ENCODE measurements at regions not wholly inside any gene's neighbourhood (a gene's known extent, or its start where the extent isn't known, plus 50 kb on each side); places are given as distances from the start of the nearest gene placed in this dataset.

DNA sequence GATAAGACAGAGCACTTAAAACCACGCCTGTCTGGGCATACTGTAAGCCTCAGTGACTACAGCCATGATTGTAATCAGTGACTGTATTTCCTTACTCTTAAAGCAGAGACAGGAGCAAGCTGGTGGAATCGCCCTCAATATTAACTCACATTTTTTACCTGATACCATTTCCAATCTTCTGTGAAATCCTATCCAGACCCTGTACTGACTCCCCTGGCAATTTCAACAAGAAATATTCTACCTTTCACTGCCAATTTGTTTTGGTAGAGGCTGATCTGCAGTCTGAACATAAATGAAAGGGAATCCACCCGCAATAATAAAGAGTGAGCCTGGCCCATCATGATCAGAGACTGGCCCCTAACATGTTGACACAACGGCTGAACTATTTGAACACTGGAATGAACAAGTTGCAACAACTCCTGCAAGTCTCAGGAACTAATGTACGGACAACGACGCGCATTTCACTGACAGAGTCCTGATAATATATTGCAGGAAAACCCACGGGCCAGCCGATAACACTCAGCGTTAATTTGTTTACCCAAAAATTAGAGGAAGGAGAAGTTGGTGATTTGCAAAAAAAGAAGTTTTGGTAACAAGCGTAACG, 195.5 kb upstream of the BTG1 start:
- DNase-seq = no peak

DNA sequence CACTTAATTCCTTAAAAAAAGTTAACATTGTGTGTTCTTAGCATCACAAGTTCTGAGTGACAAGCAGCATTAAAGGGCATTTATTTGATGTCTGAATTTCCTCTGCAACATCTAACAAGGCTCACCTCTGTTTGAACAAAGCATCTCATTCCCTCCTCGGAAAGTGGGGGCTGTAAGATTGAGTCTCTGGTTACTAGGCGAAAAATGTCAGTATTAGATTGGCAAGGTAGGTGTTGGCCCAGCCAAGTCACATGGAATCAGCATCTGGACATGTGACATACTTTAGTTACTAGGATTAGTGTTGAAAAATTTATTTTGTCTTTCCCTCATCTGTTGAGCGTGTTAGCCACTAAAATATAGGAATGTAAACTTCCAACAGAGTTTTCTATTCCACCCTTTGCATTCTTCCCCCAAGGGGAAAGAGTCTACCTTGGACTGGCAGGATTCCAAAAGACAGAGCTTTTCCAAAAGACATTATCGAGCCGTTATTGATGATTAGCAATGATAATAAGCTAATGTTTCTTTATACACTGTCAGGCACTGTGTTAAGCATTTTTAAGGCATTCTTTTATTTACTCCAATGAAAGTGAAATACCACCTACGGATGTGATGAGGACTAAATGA, 194.9 kb upstream of the BTG1 start:
- no peak for DNase-seq

DNA sequence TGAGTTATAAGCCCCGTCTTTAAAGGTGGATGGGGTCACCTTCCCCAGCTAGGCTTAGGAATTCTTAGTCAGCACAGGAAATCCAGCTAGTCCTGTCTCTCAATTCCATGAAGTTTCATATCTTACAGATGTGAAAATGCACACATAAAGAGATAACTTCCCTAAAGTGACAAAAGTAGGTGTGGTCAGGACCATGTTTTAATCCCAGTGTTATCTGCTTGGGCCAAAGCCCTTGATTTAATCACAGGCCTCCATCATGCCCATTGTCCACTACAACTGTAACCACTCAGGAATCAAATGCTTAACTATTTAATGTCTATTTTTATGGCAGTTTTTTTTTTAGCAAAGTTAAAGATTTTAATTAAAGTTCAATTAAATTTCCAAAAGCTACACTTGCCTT, 194.4 kb upstream of the BTG1 start:
- DNase-seq = no peak

DNA sequence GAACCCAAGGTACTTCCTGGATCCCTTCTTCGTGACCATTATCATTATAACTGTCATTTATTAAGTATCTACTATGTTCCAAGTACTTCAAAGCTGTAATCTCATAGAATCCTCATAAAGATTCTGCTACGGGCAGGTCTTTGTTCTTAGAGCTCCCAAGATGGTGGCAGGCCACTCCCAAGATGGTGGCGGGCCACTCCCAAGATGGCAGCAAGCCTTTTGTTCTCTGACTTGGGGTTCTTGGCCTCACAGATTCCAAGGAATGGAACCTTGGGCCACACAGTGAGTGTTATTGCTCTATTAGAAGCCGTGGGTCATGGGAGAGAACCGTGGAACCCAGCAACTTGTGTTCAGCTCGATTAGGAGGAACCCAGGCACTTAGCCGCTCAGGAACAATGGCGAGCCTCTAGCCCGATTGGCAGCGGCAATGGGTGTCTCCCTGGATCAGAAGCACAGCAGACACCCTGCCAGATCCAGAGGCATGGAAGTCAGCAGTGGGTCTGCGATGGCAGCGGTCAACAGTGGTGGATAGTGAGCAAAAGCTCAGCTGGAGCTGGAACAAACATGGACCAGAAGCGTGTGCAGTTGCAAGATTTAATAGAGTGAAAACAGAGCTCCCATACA, 193.7 kb upstream of the BTG1 start:
- DNase-seq = no peak

DNA sequence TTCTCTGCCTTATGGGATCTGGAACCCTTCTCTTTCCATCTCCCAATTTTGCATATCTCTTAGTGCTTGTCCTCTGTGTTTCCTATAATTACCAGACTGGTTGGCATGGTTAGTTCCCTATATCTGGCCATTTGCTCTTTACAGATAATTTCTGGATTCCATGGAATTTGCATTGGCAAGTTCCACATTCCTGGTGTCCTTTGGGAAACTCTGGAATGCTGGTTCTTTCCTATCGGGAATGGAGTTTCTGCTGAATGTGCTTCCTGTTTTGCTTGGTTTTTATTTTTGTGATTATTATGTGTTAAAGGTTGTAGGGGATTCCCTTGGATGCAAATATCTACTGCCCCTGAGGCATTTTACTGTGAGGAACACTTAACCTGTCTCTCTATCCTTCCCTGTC, 193.0 kb upstream of the BTG1 start:
- no peak for DNase-seq

DNA sequence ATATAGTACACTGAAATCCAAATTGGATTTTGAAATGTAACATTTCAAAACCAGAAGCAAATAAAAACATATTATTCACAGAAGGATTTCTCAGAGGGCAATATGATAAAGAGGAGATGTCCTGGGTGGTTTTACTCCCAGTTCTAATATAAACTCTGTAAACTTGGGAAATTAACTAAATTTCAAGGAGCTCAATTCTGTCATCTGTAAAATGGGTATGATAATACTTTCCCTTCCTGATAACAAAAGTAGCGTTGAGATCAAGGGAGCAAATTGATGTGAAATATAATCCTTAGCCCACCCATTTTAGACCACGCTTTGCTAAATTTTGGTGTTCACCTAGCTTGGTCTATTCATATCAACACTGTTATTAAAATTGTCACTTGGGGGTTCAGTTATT, 192.5 kb upstream of the BTG1 start:
- no peak for DNase-seq

DNA sequence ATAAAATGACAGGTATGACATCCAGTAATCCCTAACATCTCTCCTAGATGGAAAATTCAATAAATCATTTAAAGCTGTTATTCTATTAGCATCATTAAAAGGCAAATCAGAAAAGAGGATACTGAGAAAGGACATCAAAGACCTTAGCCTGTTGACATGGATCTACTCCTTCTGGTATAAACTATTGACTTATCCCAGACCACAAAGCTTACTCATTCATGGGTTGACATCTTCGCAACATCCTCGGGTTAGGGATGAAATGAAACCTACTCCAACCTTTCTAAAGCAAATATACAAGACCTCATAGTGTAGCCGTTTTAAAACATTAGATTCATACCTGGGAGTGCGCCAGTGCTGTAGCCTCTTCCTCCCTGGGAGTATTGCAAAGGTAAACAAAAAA, 191.5 kb upstream of the BTG1 start:
- DNase-seq = no peak

DNA sequence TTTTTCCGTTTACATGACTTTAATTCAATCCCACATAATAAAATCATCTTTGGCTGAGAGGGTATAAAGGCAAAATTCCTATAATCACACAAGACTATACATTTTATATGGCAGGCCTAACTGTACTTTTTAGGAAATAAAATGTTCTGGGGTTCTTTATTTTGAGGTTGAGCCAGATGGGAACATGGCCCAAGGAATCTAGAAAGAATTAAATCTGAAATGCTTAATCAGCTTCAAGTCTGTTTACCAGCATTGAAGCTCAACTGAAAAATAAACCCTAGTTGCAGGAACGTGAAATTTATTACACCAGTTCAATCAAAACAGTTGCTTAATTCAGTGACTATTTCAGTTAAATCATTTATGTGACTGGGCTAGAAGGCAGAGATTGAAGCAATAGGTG, 191.0 kb upstream of the BTG1 start:
- DNase-seq = no peak

DNA sequence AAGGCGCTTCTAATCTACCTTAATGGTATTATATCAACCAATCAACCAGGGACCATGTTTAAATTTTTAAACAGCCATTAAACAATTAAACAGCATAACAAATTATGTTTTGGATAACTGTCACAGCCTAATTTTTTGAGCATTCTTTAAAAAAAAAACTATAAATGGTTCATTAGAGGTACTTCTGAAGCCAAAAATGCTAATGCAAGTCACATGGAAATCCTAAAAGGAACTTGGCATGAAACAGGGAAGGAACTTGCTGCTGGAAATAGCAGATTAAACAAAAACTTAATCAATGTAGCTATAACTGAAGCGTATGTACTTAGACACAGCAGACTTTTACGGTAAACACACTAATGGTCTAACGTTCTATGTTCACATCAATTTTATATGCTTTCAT, 190.2 kb upstream of the BTG1 start:
- DNase-seq = no peak

DNA sequence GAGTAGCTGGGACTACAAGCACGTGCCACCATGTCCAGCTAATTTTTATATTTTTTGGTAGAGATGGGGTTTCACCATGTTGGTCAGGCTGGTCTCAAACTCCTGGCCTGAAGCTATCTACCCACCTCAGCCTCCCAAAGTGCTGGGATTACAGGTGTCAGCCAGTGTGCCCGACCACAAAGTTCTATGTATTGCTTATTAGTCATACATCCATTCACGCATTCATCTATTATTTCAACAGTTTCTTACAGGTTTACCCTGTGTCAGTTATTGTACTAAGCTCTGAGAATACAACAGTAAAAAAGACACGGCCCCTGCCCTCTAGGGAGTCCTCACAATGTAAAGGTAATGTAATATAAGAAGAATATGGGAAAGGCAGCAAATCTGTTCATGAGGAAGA, 188.9 kb upstream of the BTG1 start:
- no peak for DNase-seq

DNA sequence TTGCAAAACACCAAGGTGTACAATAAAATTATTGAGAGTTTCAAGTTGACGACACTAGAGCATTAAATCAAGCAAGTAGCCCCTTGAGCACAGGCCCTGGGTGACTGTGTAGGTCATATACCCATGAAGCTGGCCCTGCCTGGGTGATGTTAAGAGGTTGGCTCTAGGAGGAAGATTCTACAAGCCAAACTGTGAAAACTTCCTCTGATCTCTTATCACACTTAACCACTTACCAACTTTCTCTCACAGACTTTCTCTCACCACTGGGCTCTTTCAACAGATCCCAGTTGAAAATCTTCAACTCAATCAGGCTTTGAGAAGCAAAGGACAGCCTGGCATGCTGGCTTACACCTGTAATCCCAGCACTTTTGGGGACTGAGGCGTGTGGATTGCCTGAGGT, 186.9 kb upstream of the BTG1 start:
- DNase-seq = no peak

DNA sequence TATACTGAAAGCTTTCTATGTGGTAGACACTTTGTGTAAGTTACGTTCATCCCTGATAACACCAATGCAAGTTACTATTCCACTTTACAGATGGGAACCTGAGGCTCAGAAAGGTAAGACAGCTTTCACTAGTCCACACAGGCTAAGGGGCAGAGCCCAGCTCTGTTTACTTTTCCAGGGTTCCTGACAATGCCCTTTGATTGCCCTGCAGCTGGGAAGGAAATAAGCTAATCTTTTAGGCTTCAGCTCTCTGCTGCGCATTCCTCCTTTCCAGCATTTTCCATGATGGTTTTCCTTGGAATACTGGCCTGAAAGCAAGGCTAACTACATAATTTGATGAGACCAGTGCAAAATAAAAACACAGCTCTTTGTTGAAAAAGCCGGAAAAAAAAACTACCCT, 185.7 kb upstream of the BTG1 start:
- DNase-seq = no peak

DNA sequence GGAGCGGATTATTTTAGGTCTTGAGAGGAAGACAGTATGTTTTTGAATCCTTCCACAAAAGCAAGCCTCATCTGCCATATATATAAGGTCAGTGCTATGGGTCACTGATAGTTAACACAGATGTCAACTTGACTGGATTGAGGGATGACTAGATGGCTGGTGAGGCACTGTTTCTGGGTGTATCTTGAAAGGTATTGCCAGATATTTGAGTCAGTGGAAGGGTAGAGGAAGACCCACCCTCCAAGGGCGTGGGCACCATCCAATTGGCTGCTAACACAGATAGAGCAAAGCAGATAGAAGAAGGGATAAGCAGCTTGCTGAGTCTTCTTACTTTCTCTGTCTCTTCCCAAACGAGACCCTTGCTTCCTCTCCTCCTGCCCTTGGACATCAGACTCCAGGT, 185.0 kb upstream of the BTG1 start:
- DNase-seq = no peak

DNA sequence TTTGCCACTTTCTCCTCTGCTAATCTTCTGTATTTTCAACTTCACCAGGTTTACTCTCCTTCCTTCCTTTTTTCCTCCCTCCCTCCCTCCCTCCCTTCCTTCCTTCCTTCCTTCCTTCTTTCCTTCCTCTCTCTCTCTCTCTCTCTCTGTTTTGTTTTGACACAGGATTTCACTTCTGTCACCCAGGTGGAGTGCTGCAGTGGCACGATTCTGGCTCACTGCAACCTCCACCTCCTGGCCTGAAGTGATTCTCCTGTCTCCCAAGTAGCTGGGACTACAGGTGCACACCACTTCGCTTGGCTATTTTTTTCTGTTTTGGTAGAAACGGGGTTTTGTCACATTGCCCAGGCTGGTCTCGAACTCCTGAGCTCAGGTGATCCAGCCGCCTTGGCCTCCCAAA, 181.2 kb upstream of the BTG1 start:
- no peak for DNase-seq

DNA sequence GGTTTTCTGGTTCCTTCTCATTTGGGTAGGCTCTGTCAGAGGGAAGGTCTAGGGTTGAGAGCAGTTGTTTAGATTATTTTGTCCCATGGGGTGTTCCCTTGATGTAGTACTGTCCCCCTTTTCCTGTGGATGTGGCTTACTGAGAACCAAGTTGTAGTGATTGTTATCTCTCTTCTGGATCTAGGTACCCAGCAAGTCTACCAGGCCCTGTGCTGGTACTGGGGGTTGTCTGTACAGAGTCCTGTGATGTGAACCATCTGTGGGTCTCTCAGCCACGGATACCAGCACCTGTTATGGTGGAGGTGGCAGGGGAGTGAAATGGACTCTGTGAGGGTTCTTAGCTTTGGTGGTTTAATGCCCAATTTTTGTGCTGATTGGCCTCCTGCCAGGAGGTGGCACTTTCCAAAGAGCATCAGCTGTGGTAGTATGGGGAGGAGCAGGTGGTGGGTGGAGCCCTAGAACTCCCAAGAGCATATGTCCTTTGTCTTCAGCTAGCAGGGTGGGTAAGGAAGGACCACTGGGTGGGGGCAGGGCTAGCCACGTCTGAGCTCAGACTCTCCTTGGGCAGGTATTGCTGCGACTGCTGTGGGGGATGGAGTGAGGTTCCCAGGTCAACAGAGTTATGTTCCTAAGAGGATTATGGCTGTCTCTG, 179.3 kb upstream of the BTG1 start:
- DNase-seq = no peak

DNA sequence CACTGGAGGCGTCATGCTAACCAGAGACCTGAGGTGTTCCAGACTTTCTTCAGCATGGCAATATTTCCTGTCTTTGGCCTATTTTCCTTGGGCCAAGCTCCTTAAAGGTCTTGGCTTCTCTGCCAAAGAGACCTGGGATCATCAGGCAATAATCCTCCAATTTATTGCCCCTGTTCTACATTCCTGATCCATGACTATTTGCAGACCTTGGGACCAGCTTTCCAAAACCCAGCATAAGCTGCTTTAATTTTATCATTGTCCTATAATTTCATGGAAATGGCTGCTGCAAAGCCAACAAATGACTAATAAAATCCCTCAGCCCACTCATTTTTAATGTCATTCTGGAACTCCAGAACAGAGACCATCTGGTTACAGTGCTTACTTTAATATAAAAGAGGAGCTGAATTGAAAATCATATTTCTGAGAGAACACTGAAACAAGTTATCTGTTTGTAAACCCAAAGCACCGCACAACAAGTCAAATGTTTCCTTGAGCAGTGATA, 166.9 kb upstream of the BTG1 start:
- DNase-seq = no peak

DNA sequence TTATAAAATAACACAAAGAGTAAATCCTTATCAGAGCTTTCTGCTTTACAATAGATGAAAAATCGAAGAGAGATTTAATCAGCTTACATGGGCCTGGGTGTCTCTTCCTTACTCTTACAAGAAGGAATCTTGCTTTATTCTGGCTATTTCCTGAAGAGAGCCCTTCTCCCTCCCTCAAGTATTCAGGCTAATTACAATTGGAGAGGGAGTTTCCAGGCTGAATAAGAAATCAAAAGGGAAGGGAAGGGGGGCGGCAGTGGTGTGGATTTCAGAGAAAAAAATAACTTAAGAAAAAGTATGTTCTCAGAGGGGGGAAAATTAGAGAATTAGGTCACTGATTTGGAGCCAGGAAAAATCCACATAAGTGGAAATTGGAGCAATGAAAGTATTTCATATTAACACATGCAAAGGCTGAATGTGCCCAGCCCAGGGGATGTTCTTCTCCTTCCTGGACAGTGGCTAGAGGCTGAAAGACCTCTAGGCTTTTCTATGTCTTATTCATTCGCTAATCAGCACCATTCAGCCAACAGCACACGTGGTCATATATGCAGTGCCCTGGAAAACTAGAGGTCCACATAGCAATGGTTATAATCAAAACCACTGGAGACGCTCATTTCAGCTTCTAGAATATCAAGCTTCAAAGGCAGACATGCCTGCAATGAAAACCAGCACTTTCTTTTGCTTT, 158.9 kb upstream of the BTG1 start:
- DNase-seq = no peak

DNA sequence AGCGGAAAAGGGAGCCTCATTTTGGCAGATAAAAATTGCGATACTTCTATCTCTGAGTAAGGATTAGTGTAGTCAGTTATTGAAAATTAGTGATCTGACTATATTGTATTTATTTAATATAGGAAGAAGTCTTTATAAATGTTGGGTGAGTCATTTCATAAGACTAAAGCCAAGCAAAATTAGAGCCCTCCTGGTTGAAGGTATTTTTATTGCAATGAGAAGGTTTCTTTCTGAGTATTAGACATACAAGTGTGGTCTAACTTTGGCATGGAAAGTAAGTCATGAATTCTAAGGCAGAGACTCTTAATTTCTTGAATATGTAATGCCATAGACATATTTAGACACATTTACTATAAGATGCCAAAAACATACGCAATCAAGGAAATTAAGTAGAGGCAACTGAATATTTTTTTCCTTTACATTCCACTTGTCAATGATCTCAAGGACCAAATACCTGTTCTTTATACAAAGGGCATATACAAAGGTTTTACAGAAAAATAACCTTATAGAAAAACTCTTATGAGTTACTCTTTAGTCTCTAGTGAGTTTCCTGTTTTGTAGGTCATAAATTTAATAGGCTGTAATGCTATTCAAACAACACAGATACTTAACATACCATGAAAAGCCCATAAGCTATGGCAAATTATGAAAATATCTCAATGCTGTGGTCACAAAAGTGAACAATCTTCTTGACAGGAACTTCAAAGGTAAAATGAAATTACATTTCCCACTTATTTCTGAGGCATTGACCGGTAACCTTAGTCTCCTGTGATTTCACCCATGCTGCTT, 156.6 kb upstream of the BTG1 start:
- DNase-seq = no peak

DNA sequence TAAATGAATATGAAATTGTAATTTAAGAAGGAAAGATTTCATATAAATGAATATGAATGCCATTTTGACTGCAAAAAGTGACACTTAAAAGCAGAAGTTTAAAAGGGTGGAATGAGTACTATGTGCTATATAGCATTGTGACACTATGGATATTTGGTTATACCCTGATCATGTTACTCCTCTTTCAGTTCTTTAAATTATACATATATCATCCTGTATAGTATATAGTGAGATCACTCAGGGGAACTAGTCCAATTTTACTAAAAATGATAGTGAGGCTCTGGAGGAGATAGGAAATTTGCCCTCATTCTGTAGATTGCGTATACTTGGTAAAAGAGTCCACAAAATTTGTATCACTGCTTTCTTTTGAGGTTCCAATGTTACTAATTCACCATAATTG, 155.7 kb upstream of the BTG1 start:
- no peak for DNase-seq

DNA sequence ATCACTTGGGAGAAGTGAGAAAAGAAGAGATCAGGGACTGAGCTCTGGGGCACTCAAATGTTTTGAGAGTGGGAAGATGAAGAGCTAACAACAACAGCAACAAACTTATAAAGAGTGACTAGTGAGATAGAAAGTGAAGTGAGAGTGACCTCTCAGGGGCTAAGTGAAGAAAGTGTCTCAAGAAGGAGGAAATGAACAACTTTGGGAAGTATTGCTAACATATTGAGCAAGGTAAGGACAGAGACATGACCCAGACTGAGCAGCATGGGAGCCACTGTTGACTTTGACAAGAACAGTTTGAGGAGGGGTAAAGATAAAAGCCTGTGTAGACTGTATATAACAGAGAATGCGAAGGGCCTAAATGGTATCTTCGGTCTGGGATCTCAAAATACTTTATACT, 155.1 kb upstream of the BTG1 start:
- DNase-seq = no peak

DNA sequence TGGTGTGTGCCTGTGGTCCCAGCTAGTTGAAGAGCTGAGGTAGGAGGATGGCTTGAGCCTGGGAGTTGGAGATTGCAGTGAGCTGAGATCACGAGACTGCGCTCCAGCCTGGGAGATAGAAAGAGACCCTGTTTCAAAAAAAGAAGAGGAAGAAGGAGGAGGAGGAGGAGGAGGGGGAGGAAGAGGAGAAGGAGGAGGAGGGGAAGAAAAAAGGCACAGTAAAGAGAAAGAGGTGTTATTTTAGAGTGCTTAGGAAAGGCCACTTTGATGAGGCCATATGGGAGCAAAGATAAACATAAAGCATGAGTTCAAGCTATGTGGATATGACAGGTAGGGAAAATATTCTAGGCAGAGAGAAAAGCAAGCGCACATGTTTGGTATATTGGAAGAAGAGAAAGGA, 154.1 kb upstream of the BTG1 start:
- no peak for DNase-seq

DNA sequence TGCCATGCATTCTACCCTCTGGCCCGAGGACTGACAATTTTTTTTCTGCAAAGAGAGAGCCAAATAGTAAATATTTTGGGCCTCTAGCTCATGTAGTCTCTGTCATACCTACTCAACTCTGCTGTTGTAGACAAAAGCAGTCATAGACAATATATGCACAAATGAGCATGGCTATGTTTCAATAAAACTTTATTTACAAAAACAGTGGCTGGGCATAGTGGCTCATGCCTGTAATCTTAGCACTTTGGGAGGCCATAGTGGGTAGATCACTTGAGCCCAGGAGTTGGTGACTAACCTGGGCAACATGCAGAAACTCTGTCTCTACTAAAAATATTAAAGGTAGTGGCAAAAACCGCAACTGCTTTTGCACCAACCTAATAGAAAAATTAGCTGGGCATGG, 153.7 kb upstream of the BTG1 start:
- DNase-seq = no peak
